Mammary epithelial cell (primary cell): ENCODE measurements at regions not wholly inside any gene's neighbourhood (a gene's known extent, or its start where the extent isn't known, plus 50 kb on each side); places are given as distances from the start of the nearest gene placed in this dataset.

Experiments used
- CTCF ChIP-seq, 2 donors: IDR thresholded peaks in 1 of 2; conservative IDR thresholded peaks in 1 of 2; 2 replicates each; pipeline ENCODE4 v1.5.1; 2011 to 2012; ENCODE audit warnings: inconsistent platforms in 2 of 2, low read length in 2 of 2, mild to moderate bottlenecking in 2 of 2, control low read depth in 1 of 2, low read depth in 1 of 2; ENCODE audit not compliant: insufficient read depth in 1 of 2; ENCODE audit errors: extremely low read depth in 1 of 2
- EZH2 ChIP-seq: IDR thresholded peaks from 2 replicates; pipeline ENCODE4 v1.6.1; 2012; ENCODE audit warnings: low read length, inconsistent platforms, borderline replicate concordance

- TF ChIP-seq EZH2 (no peak), CTCF (conservative IDR thresholded peaks at IDR 0.05 in 1 of 2, IDR thresholded peaks at IDR 0.05 in 1 of 2; ENCODE audit: extremely low read depth in 1 of 2, insufficient read depth in 1 of 2, low read depth in 1 of 2, low read length in 2 of 2) (no peak)
These were observed 273.2 kb downstream of the NPHP4 start for GRCh38 chr1:5718831-5719632.
